HG02678 (cell line): ENCODE measurements at regions not wholly inside any gene's neighbourhood (a gene's known extent, or its start where the extent isn't known, plus 50 kb on each side); places are given as distances from the start of the nearest gene placed in this dataset.
"Not testable (repeated sequence)": the region's sequence is repeated elsewhere in the genome, so short reads cannot be mapped to it uniquely, and the experiment has no call there.

Experiments used
- ATAC-seq: cut with Tn5 transposase; IDR thresholded peaks from one replicate; pipeline ENCODE4 v1.9.1; 2021; ENCODE audit warnings: mild to moderate bottlenecking, moderate library complexity; ENCODE audit not compliant: unreplicated experiment

DNA sequence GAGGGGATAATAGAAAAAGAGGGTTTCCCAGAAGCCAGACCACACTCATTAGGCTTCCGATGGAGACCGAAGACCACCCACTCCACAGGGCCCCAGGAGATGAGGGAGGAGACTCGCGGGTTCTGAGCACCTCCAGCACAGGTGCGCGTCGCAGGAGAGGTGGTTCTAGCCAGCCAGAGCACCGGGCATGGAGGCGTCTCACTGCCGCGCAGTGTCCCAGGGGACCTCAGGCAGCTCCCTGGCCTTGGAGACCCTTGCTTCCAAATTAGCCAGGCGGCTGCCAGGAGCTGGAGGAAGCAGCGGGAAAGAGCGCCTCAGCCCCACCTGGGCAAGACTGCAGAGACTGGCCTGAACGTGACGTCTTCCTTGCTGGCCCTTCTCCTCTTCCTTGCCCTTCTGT, 115.4 kb upstream of the FBXL7 start:
- ATAC-seq = no peak

DNA sequence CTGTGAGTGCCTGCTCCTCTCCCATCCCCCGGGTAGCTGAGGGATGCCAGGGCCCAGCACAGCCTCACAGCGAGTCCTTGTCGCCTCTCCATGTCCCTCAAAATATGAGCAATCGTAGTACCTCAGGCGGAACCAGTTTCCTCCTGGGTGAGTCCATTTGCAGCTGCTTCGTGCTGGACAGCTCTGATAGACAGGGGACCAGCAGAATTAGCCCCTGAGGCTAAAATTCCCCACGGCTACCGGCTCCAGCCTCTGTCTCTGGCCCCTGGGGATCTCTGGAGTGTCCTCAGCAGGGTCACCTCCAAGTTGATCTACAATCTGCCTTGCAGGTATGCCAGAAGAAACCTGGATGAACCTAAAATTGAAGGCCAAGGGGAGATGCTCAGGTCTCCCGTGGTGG, 115.8 kb upstream of the FBXL7 start:
- no peak for ATAC-seq

DNA sequence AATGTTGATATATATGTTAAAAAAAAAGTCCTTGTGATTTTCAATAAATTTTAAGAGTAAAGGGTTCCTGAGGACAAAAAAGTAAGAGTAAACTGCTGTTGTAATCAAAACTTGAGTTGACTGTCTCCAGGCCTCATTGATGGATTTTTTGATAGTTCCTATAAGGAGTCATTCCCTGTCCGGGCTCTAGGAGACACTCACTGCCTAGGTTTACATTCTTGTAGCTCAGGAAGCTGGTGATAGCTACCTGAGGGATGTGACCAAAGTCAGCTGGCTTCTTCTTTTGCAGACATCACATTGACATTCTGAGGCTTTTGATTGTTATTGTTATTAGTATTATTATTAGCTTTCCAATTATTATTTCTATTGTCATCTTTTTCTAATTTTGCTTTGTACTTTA, 116.5 kb upstream of the FBXL7 start:
- ATAC-seq = no peak

DNA sequence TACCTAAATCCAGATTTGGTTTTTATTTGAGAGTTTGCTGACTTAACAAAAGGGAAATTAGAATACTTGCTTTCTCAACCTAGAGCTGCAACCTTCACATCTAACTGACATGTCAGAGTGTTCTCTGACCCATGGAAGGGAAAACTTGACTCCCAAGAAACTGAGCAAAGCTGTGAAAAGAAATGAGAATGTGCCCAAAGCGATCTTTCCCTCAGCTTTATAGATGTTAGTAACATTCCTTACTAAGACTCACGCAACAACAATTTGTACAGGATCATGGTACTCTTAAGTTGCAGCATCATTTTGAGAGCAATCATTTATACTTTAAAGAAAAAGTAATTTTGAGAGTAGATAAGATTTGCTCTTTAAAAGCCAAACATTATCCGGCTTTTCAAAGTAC, 117.0 kb upstream of the FBXL7 start:
- ATAC-seq = no peak

GRCh38 chr5:15377573-15378340, 122.2 kb upstream of the FBXL7 start:
- ATAC-seq = no peak

- no peak for ATAC-seq
These were observed 123.2 kb upstream of the FBXL7 start for GRCh38 chr5:15376803-15377202.

DNA sequence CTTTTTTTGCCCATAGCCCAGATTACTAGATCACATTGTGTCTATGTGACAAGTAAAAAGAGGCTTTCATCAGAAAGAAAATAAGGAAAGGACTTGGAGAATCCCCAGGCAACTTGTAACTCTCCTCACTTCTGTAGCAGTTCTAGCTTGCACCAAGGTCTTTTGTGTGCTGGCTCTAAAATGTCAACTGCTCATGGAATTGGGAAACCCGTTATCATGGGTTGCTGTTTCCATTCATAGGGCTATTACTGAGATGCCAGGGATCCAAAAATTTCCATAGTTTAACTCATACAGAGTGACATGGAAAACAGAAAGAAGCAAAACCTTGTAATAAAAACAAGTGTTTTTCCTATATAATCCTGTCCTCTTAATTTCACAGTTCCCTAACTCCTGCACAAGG, 123.9 kb upstream of the FBXL7 start:
- ATAC-seq = no peak

- ATAC-seq = no peak
These were observed 124.4 kb upstream of the FBXL7 start for GRCh38 chr5:15375559-15375958.

DNA sequence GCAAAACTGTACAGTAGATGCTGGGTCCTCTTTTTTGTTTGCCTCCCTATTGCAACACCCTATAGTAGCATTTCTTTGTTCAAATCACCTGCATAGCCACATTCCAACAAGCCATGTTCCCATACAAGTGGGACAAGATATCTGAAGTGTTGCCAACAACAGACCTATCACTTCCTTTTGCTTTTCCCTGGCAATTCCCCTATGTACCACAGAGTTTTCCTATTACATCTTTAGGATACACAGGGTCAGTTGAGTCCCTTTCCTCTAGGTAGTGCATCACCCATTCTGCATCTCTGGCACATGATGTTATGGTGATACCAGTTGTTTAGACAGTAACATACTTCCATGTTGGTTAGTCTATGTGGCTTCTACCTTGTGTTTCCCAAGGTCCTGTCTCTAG, 125.1 kb upstream of the FBXL7 start:
- no peak for ATAC-seq

- no peak for ATAC-seq
These were observed 126.8 kb upstream of the FBXL7 start for GRCh38 chr5:15373151-15373550.

DNA sequence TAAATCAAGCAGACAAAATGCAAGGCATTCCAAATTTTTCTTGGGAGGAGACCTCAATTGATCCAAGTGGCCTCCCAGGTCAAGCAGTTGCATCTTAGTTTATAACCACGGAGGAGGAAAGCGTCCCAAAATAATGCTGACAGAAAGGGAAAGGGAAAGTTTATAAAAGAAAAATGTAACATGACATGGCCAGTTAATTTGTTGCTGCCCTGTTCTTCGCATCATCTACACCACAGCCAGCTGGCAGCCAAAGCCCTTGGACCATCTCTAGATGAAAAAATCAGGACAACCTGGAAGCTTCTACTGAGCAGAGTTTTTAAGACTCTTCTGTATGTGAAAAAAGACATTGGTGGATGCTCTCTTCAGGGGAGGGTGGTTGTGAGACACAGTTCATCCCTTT, 128.8 kb upstream of the FBXL7 start:
- ATAC-seq = no peak

DNA sequence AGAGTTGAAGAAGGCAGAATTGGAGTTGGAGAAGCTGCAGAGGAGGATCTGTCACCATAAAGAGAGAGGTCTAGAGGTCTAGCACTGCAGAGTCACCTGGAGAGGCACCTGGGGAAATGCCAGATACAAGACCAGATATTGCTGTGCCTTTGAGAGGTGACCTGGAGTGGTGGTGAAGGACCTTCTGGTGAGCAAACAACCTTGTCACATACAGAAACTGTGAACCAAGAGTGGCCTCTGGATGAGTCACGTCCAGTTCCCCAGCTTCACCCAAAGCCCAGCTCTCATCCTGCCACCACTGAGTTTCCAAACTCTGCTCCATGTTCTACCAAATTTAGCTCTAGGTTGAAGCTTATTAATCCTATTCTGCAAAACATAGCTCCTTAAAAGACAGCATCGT, 131.1 kb upstream of the FBXL7 start:
- ATAC-seq = no peak

GRCh38 chr5:15367489-15367888, 132.5 kb upstream of the FBXL7 start:
- no peak for ATAC-seq

DNA sequence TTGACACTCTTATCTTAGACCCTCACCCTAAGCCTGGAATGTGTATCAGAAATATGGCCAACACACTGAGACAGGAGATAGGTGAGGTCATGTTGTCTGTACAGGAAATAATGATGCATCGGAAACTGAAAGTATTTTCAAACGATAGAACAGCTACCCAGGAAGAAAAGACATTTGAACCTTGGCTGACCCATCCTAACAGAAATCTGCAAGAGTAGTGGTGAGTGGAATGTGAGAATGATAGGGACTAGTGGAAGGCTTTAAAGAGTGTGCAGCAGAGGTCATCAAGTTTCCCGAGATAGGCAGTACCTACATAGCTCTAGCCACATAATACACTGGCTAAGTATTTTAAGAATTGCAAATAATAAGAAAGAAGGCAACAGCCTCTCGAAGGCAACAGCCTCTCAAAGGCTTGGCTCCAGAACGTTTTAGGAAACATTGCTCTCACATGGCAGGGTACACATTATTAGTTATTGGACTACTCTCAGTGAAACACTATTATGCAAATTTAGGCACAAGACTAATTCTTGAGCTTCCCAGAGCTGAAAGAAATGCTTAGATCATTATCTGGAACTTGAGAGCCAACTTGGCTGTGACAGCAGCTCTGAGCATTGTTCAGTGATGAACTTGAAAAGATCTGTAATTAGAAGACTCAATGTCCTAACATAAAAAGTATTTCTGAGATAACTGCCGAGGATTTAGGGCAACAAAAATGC, 133.1 kb upstream of the FBXL7 start:
- no peak for ATAC-seq

DNA sequence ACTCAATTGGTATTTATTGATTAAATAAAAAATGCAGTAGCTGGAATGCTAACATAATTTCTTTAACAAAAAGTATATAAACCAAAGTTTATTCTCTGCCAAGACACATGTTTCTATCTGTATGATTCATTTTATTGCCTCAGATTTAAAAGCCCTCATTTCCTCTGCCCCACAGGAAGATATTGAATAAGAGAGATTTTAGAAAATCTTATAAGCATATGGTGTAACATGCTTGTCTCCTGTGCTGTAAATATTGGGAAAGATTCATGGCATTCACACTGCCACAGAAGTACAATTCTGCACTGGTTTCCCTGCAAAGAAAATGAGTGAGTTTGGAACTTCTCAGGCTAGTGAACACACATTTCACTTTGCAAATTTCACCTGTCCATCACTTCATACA, 134.9 kb upstream of the FBXL7 start:
- ATAC-seq = no peak

GRCh38 chr5:15363601-15364000, 136.4 kb upstream of the FBXL7 start:
- no peak for ATAC-seq

DNA sequence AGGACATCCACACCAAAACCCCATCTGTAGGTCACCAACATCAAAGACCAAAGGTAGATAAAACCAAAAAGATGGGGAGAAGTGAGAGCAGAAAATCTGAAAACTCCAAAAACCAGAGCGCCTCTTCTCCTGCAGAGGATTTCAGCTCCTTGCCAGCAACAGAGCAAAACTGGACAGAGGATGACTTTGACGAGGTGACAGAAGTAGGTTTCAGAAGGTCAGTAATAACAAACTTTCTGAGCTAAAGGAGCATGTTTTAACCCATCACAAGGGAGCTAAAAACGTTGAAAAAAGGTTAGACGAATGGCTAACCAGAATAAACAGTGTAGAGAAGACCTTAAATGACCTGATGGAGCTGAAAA, 142.9 kb upstream of the FBXL7 start:
- ATAC-seq = not testable (repeated sequence)

- not testable (repeated sequence) for ATAC-seq
These were observed 143.5 kb upstream of the FBXL7 start for GRCh38 chr5:15356308-15357091.

- ATAC-seq = no peak
These were observed 146.0 kb upstream of the FBXL7 start for GRCh38 chr5:15354021-15354420.

- ATAC-seq = no peak
These were observed 146.8 kb upstream of the FBXL7 start for GRCh38 chr5:15353086-15353645.

DNA sequence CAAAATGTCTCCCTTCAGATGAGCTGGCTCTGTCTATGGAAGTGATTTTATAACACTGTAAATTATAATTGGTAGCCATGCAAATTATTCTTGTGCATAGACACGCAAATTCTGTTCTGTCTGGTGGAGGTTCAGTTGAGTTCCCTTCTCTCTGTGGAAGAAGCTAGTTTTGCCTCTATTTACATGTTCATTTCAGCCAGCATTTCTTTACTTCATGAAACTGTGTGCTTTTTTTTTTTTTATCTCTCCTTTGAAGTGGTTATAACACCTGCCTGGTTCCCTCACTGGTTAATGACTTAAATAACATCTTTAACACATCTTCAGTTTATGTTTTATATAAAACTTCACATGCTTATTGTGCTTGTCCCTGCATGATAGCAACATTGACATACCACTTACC, 149.4 kb upstream of the FBXL7 start:
- ATAC-seq = no peak

DNA sequence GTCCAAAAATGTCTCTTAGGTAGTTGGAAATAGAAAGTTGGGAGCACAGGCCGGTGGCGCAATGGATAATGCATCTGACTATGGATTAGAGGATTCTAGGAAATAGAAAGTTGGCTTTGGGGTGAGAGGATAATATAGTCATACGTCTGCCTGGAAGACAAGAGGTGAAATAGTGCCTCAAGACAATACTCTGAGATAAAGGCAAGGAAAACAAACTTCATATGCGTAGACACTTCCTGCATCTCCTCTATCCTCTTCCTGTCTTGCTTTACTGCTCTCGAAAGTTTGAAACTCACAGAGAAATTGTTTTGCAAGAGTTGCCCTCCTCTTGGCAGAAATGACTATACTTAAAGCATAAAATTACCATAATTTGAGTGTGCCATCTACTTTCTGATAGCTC, 153.2 kb upstream of the FBXL7 start:
- no peak for ATAC-seq
